GM18867 (cell line): ENCODE measurements at regions not wholly inside any gene's neighbourhood (a gene's known extent, or its start where the extent isn't known, plus 50 kb on each side); places are given as distances from the start of the nearest gene placed in this dataset.

Source experiments
- ATAC-seq: cut with Tn5 transposase; IDR thresholded peaks from one replicate; pipeline ENCODE4 v1.9.1; 2021; ENCODE audit warnings: mild to moderate bottlenecking, moderate library complexity; ENCODE audit not compliant: unreplicated experiment

- ATAC-seq = no peak
Measured at GRCh38 chr13:78239714-78240113, 321.1 kb upstream of the EDNRB start.

- no peak for ATAC-seq
Measured at GRCh38 chr13:78238911-78239310, 320.3 kb upstream of the EDNRB start.

GRCh38 chr13:78228940-78229339 is 310.3 kb upstream of the EDNRB start:
- no peak for ATAC-seq

GRCh38 chr13:78228211-78228610 is 309.6 kb upstream of the EDNRB start:
- no peak for ATAC-seq

- ATAC-seq = no peak
Measured at GRCh38 chr13:78227709-78228108, 309.1 kb upstream of the EDNRB start.

- ATAC-seq = no peak
Measured at GRCh38 chr13:78215458-78216108, 297.0 kb upstream of the EDNRB start.

- ATAC-seq = peak; percentile 59
Measured at GRCh38 chr13:78201411-78201810, 282.8 kb upstream of the EDNRB start.

- ATAC-seq = no peak
Measured at GRCh38 chr13:78198821-78199220, 280.2 kb upstream of the EDNRB start.

GRCh38 chr13:78198419-78198818 is 279.8 kb upstream of the EDNRB start:
- ATAC-seq = no peak

GRCh38 chr13:78197231-78197630 is 278.6 kb upstream of the EDNRB start:
- peak; percentile 33 for ATAC-seq

GRCh38 chr13:78194904-78195639 is 276.4 kb upstream of the EDNRB start:
- no peak for ATAC-seq

GRCh38 chr13:78193846-78194245 is 275.2 kb upstream of the EDNRB start:
- ATAC-seq = peak; percentile 36

GRCh38 chr13:78192716-78193115 is 274.1 kb upstream of the EDNRB start:
- ATAC-seq = no peak

- no peak for ATAC-seq
Measured at GRCh38 chr13:78190296-78190695, 271.7 kb upstream of the EDNRB start.

- ATAC-seq = no peak
Measured at GRCh38 chr13:78187781-78188180, 269.1 kb upstream of the EDNRB start.

GRCh38 chr13:78185700-78186099 is 267.1 kb upstream of the EDNRB start:
- peak; percentile 65 for ATAC-seq

GRCh38 chr13:78183732-78184131 is 265.1 kb upstream of the EDNRB start:
- ATAC-seq = no peak

GRCh38 chr13:78182813-78183212 is 264.2 kb upstream of the EDNRB start:
- no peak for ATAC-seq

GRCh38 chr13:78177306-78177705 is 258.7 kb upstream of the EDNRB start:
- no peak for ATAC-seq

GRCh38 chr13:78176880-78177279 is 258.2 kb upstream of the EDNRB start:
- ATAC-seq = peak; percentile 43

- no peak for ATAC-seq
Measured at GRCh38 chr13:78169386-78169785, 250.8 kb upstream of the EDNRB start.

GRCh38 chr13:78168981-78169380 is 250.3 kb upstream of the EDNRB start:
- ATAC-seq = no peak

GRCh38 chr13:78161266-78161665 is 242.6 kb upstream of the EDNRB start:
- no peak for ATAC-seq
